HCT116 (cell line): ENCODE measurements at regions not wholly inside any gene's neighbourhood (a gene's known extent, or its start where the extent isn't known, plus 50 kb on each side); places are given as distances from the start of the nearest gene placed in this dataset.

Experiments used
- ATAC-seq: fragments of 200-7000 bp; cut with Tn5 transposase; 2 replicates; pipeline ENCODE4 v1.9.1; 2020; ENCODE audit warnings: mild to moderate bottlenecking, moderate library complexity
- BruUV-seq: library from RNA; stranded (reverse); fragments of 400-500 nt; replicated peaks from 2 replicates; lab custom pipeline; 2021; lab: Mats Ljungman, UMichigan
- CTCF ChIA-PET: fragments of 300-600 bp; sonication (Branson Sonifier 250); formaldehyde crosslinking; loops from one replicate; lab custom pipeline; 2021; ENCODE audit warnings: antibody characterized with exemption; lab: Charles Lee
- POLR2A ChIA-PET: fragments of 300-600, 350-600 bp; sonication (Branson Sonifier 250); formaldehyde crosslinking; loops from one replicate; lab custom pipeline; 2021; ENCODE audit warnings: antibody characterized with exemption; lab: Charles Lee
- RAD21 ChIA-PET, 2 experiments: fragments of 300-600 bp; sonication (Branson Sonifier 250); formaldehyde crosslinking; loops; one replicate each; lab custom pipeline; 2023; ENCODE audit warnings: low total read pairs in 2 of 2; ENCODE audit not compliant: uncharacterized antibody in 2 of 2, unreplicated experiment in 2 of 2, low non-redundant PET in 1 of 2; lab: Charles Lee
- DNase-seq: peaks from one replicate; pipeline ENCODE4 v3.0.0-alpha.2; 2010; ENCODE audit warnings: low read depth, low spot score
- H2AFZ ChIP-seq: fragments of 200-600 bp; shearing (Covaris generic), sonication (generic); 2 replicates; pipeline ENCODE4 v1.6.1; 2017; ENCODE audit warnings: low read depth, mixed run types, mixed read lengths, antibody characterized with exemption, low read length; ENCODE audit not compliant: poor library complexity, severe bottlenecking
- H3K27ac ChIP-seq: 2 replicates; pipeline ENCODE4 v1.5.1; 2012; ENCODE audit warnings: low read depth, low read length
- H3K27me3 ChIP-seq: fragments of 200-600 bp; sonication (generic); 2 replicates; pipeline ENCODE4 v1.6.1; 2016; ENCODE audit warnings: mixed run types, low read length, mixed read lengths; ENCODE audit not compliant: insufficient read depth
- H3K36me3 ChIP-seq, 2 experiments: fragments of 200-500 bp in 1 of 2; fragments of 200-600 bp in 1 of 2; sonication (Bioruptor generic) in 1 of 2; sonication (generic) in 1 of 2; 2 replicates each; pipeline versions ENCODE4 v1.5.1 to v1.6.1; 2014 to 2016; ENCODE audit warnings: low read length in 2 of 2, inconsistent platforms in 1 of 2, mixed read lengths in 1 of 2, mixed run types in 1 of 2; ENCODE audit not compliant: insufficient read depth in 2 of 2, control insufficient read depth in 1 of 2
- H3K4me1 ChIP-seq, 2 experiments: fragments of 200-600 bp in 1 of 2; sonication (generic) in 1 of 2; 2 replicates each; pipeline versions ENCODE4 v1.5.1 to v1.6.1; 2012 to 2017; ENCODE audit warnings: low read length in 2 of 2, inconsistent platforms in 1 of 2, mild to moderate bottlenecking in 1 of 2, mixed read lengths in 1 of 2, mixed run types in 1 of 2, moderate library complexity in 1 of 2; ENCODE audit not compliant: insufficient read depth in 2 of 2, control insufficient read depth in 1 of 2
- H3K4me2 ChIP-seq: fragments of 200-600 bp; sonication (generic); 2 replicates; pipeline ENCODE4 v1.6.1; 2017; ENCODE audit warnings: mixed run types, low read length, mixed read lengths
- H3K4me3 ChIP-seq, 2 experiments: fragments of 200-600 bp in 1 of 2; sonication (generic) in 1 of 2; replicated peaks in 1 of 2; 2 replicates each; pipeline ENCODE4 v1.5.1; 2011 to 2016; ENCODE audit warnings: low read length in 2 of 2, control low read depth in 1 of 2, low read depth in 1 of 2, mild to moderate bottlenecking in 1 of 2, mixed read lengths in 1 of 2, mixed run types in 1 of 2
- H3K79me2 ChIP-seq: fragments of 200-600 bp; sonication (generic); 2 replicates; pipeline ENCODE4 v1.6.1; 2017; ENCODE audit warnings: mild to moderate bottlenecking, mixed run types, low read length, moderate library complexity, mixed read lengths; ENCODE audit not compliant: insufficient read depth
- H3K9ac ChIP-seq: fragments of 200-600 bp; sonication (generic); 2 replicates; pipeline ENCODE4 v1.6.1; 2016; ENCODE audit warnings: low read length, mixed read lengths
- H3K9me2 ChIP-seq: fragments of 200-600 bp; sonication (generic), shearing (Covaris generic); 2 replicates; pipeline ENCODE4 v1.6.1; 2017; ENCODE audit warnings: mixed run types, mild to moderate bottlenecking, moderate library complexity; ENCODE audit not compliant: insufficient read depth
- H3K9me3 ChIP-seq, 2 experiments: fragments of 200-500 bp in 1 of 2; fragments of 200-600 bp in 1 of 2; sonication (Bioruptor generic) in 1 of 2; sonication (generic) in 1 of 2; 2 replicates each; pipeline ENCODE4 v1.6.1; 2014 to 2017; ENCODE audit warnings: low read length in 2 of 2, mixed read lengths in 2 of 2, inconsistent platforms in 1 of 2, low read depth in 1 of 2, mild to moderate bottlenecking in 1 of 2, mixed run types in 1 of 2, moderate library complexity in 1 of 2; ENCODE audit not compliant: control insufficient read depth in 1 of 2, insufficient read depth in 1 of 2
- H4K20me1 ChIP-seq: fragments of 200-600 bp; sonication (generic), shearing (Covaris generic); 2 replicates; pipeline ENCODE4 v1.6.1; 2017; ENCODE audit warnings: mixed run types, mild to moderate bottlenecking, moderate library complexity; ENCODE audit not compliant: insufficient read depth
- ELF1 ChIP-seq: IDR thresholded peaks from 2 replicates; pipeline ENCODE4 v1.6.1; 2012; ENCODE audit warnings: low read depth, borderline replicate concordance
- FOSL1 ChIP-seq: IDR thresholded peaks from 2 replicates; pipeline ENCODE4 v1.6.1; 2012; ENCODE audit warnings: low read depth
- JUND ChIP-seq: IDR thresholded peaks from 2 replicates; pipeline ENCODE4 v1.6.1; 2012
- RAD21 ChIP-seq: IDR thresholded peaks from 2 replicates; pipeline ENCODE4 v1.6.1; 2012; ENCODE audit warnings: low read depth, mild to moderate bottlenecking
- REST ChIP-seq: IDR thresholded peaks from 2 replicates; pipeline ENCODE4 v1.6.1; 2012; ENCODE audit warnings: low read depth
- SP1 ChIP-seq: IDR thresholded peaks from 2 replicates; pipeline ENCODE4 v1.6.1; 2012; ENCODE audit warnings: low read depth
- TCF7L2 ChIP-seq: IDR thresholded peaks from 2 replicates; pipeline ENCODE4 v1.7.0; 2011; ENCODE audit warnings: borderline replicate concordance, inconsistent platforms; ENCODE audit not compliant: insufficient read depth, insufficient read length; ENCODE audit errors: extremely low read depth
- ZBTB33 ChIP-seq: IDR thresholded peaks from 2 replicates; pipeline ENCODE4 v1.6.1; 2011; ENCODE audit warnings: mild to moderate bottlenecking, low read length, moderate library complexity; ENCODE audit not compliant: insufficient replicate concordance; ENCODE audit errors: extremely low read depth
- intact Hi-C: fragments of 100-400 bp; cut with micrococcal nuclease; formaldehyde crosslinking; loops from 2 replicates; pipeline ENCODE4 v1.10.0; 2022

- TF ChIP-seq ZBTB33 (no peak), SP1 (no peak), JUND (no peak), RAD21 (no peak)
- TF ChIP-seq, all 23 proteins: peak for 0
These were observed 116.7 kb upstream of the STOX2 start (continued) for GRCh38 chr4:183788308-183788905.

GRCh38 chr4:183789657-183790056 is 115.5 kb upstream of the STOX2 start:
- Histone ChIP-seq H3K36me3 (no peaks in the 10 kb centered on the region), H3K27me3 (no peaks in the 10 kb centered on the region), H3K4me2 (no peak overlapping the region), H3K4me1 (no peaks in the 10 kb centered on the region), H3K9me3 (no peaks in the 10 kb centered on the region), H3K9me2 (no peaks in the 10 kb centered on the region), H3K79me2 (no peaks in the 10 kb centered on the region), H4K20me1 (no peaks in the 10 kb centered on the region), H3K4me3 (no peak overlapping the region), H2AFZ (no peak overlapping the region), H3K27ac (no peak overlapping the region), H3K9ac (no peak overlapping the region)
- no TSS peak for BruUV-seq
- ChIA-PET RAD21 (no interaction called here), CTCF (no interaction called here), POLR2A (no interaction called here)
- TF ChIP-seq ZBTB33 (no peak), REST (no peak), TCF7L2 (no peak), ELF1 (no peak), FOSL1 (no peak)
- intact Hi-C loops: no loop called here
- DNase-seq (no peak), ATAC-seq (no peak)
